ENCODE measurements at regions not wholly inside any gene's neighbourhood (a gene's known extent, or its start where the extent isn't known, plus 50 kb on each side); places are given as distances from the start of the nearest gene placed in this dataset.

GRCh38 chr2:67008155-67008554 is 389.0 kb upstream of the ETAA1 start:
- TF ChIP-seq CTCF (IDR thresholded peaks at IDR 0.05; ENCODE audit: unreplicated experiment): no peak
- Mint-ChIP-seq H3K4me3 (ENCODE audit: low read depth) (no peak overlapping the region), H3K27me3 (no peaks in the 10 kb centered on the region), H3K27ac (no peak overlapping the region), H3K4me1 (ENCODE audit: low read depth) (peaks cover 7% of the 10 kb centered on the region), H3K36me3 (ENCODE audit: insufficient read depth) (peaks cover 1% of the 10 kb centered on the region), H3K9me3 (ENCODE audit: low read depth) (peaks cover 6% of the 10 kb centered on the region)
- no peak for DNase-seq (ENCODE audit: low spot score, unreplicated experiment)

DNA sequence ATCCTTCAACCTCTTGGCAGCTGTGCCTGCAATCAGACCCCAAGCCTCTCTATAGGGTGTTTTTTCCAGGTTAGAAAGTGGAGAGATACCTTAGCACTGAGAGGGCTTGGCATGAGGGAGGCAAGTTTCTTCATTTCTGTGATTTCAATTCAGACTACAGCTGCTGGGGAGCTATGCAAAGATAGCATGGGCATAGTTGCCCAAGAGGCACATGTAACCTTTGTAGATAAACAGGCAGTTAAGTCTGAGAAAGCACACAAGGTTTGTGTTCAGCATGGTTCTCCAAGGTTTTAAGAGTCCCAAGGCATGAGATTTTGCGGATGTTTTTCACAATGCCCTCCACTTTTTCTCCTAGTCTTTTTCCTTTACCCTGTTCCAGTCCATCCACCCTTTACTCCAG is 385.0 kb upstream of the ETAA1 start:
- no peak for TF ChIP-seq CTCF (IDR thresholded peaks at IDR 0.05; ENCODE audit: unreplicated experiment)
- Mint-ChIP-seq H3K9me3 (ENCODE audit: low read depth) (peaks cover 6% of the 10 kb centered on the region), H3K36me3 (ENCODE audit: insufficient read depth) (peaks cover 2% of the 10 kb centered on the region), H3K27me3 (no peaks in the 10 kb centered on the region), H3K4me3 (ENCODE audit: low read depth) (no peak overlapping the region), H3K27ac (no peak overlapping the region), H3K4me1 (ENCODE audit: low read depth) (peaks cover 9% of the 10 kb centered on the region)
- no peak for DNase-seq (ENCODE audit: low spot score, unreplicated experiment)

DNA sequence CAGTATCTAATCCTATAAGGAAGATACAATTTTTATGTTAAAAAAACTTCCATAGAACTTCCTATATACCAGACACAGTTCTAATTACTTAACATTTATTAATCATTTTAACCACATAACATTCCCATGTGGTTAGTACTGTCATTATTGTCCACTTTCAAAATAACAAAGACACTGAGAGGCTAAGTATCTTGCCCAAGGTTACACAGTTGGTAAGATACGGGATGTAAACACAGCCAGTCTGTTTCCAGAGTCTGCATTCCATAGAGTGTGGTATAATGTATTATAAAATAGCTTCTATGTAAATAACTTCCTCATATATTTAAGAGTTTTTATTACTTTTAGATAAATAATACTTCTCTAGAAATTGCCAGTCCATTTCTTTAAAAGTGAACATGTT is 383.3 kb upstream of the ETAA1 start:
- Mint-ChIP-seq H3K4me1 (ENCODE audit: low read depth) (peaks cover 4% of the 10 kb centered on the region), H3K9me3 (ENCODE audit: low read depth) (peaks cover 9% of the 10 kb centered on the region), H3K27ac (no peak overlapping the region), H3K27me3 (no peaks in the 10 kb centered on the region), H3K4me3 (ENCODE audit: low read depth) (no peak overlapping the region), H3K36me3 (ENCODE audit: insufficient read depth) (peaks cover 3% of the 10 kb centered on the region)
- DNase-seq (ENCODE audit: low spot score, unreplicated experiment): no peak
- TF ChIP-seq CTCF (IDR thresholded peaks at IDR 0.05; ENCODE audit: unreplicated experiment): no peak

GRCh38 chr2:67015681-67016080 is 381.5 kb upstream of the ETAA1 start:
- peaks cover 27% of the 10 kb centered on the region for H3K9me3 Mint-ChIP-seq (ENCODE audit: low read depth)
- H3K27me3 Mint-ChIP-seq: no peaks in the 10 kb centered on the region
- peaks cover 10% of the 10 kb centered on the region for H3K36me3 Mint-ChIP-seq (ENCODE audit: insufficient read depth)
- H3K27ac Mint-ChIP-seq: no peak overlapping the region
- no peak for DNase-seq (ENCODE audit: low spot score, unreplicated experiment)
- no peak overlapping the region for H3K4me3 Mint-ChIP-seq (ENCODE audit: low read depth)
- peaks cover 4% of the 10 kb centered on the region for H3K4me1 Mint-ChIP-seq (ENCODE audit: low read depth)
- no peak for TF ChIP-seq CTCF (IDR thresholded peaks at IDR 0.05; ENCODE audit: unreplicated experiment)

GRCh38 chr2:67018301-67018700 is 378.8 kb upstream of the ETAA1 start:
- Mint-ChIP-seq H3K4me3 (ENCODE audit: low read depth) (no peak overlapping the region), H3K27ac (no peak overlapping the region)

More at GRCh38 chr2:67018301-67018700, 378.8 kb upstream of the ETAA1 start:
- H3K27me3 Mint-ChIP-seq: no peaks in the 10 kb centered on the region
- peaks cover 41% of the 10 kb centered on the region for H3K9me3 Mint-ChIP-seq (ENCODE audit: low read depth)
- no peak for DNase-seq (ENCODE audit: low spot score, unreplicated experiment)
- peaks cover 12% of the 10 kb centered on the region for H3K36me3 Mint-ChIP-seq (ENCODE audit: insufficient read depth)
- peaks cover 2% of the 10 kb centered on the region for H3K4me1 Mint-ChIP-seq (ENCODE audit: low read depth)
- TF ChIP-seq CTCF (IDR thresholded peaks at IDR 0.05; ENCODE audit: unreplicated experiment): no peak
